HG02623 (cell line): ENCODE measurements at regions not wholly inside any gene's neighbourhood (a gene's known extent, or its start where the extent isn't known, plus 50 kb on each side); places are given as distances from the start of the nearest gene placed in this dataset.

Experiments used
- ATAC-seq: cut with Tn5 transposase; IDR thresholded peaks from one replicate; pipeline ENCODE4 v1.9.1; 2021; ENCODE audit warnings: moderate library complexity; ENCODE audit not compliant: unreplicated experiment

- peak; percentile 26 for ATAC-seq
These were observed 2184.4 kb upstream of the TENM3 start for GRCh38 chr4:180058691-180059215.

GRCh38 chr4:180059216-180059881 is 2183.9 kb upstream of the TENM3 start:
- ATAC-seq, result peak; percentile 16

GRCh38 chr4:180060159-180060889 is 2182.9 kb upstream of the TENM3 start:
- ATAC-seq, result no peak

GRCh38 chr4:180081072-180081471 is 2162.1 kb upstream of the TENM3 start:
- no peak for ATAC-seq

- no peak for ATAC-seq
These were observed 2158.6 kb upstream of the TENM3 start for GRCh38 chr4:180084561-180084960.

GRCh38 chr4:180086480-180087190 is 2156.6 kb upstream of the TENM3 start:
- ATAC-seq, result no peak

GRCh38 chr4:180098586-180098985 is 2144.6 kb upstream of the TENM3 start:
- ATAC-seq, result no peak

- no peak for ATAC-seq
These were observed 2143.2 kb upstream of the TENM3 start for GRCh38 chr4:180099957-180100356.

- ATAC-seq, result no peak
These were observed 2142.5 kb upstream of the TENM3 start for GRCh38 chr4:180100433-180101344.

- ATAC-seq, result no peak
These were observed 2141.7 kb upstream of the TENM3 start for GRCh38 chr4:180101348-180102083.

GRCh38 chr4:180103794-180104193 is 2139.4 kb upstream of the TENM3 start:
- no peak for ATAC-seq

GRCh38 chr4:180105362-180105761 is 2137.8 kb upstream of the TENM3 start:
- no peak for ATAC-seq

- ATAC-seq, result no peak
These were observed 2137.1 kb upstream of the TENM3 start for GRCh38 chr4:180106122-180106521.

GRCh38 chr4:180106997-180107396 is 2136.2 kb upstream of the TENM3 start:
- ATAC-seq, result no peak

- no peak for ATAC-seq
These were observed 2126.4 kb upstream of the TENM3 start for GRCh38 chr4:180116840-180117239.

- ATAC-seq, result no peak
These were observed 2123.1 kb upstream of the TENM3 start for GRCh38 chr4:180120068-180120467.

GRCh38 chr4:180134091-180134866 is 2108.9 kb upstream of the TENM3 start:
- no peak for ATAC-seq

GRCh38 chr4:180141734-180142133 is 2101.5 kb upstream of the TENM3 start:
- no peak for ATAC-seq

GRCh38 chr4:180148737-180149136 is 2094.5 kb upstream of the TENM3 start:
- ATAC-seq, result no peak
